ENCODE measurements at regions not wholly inside any gene's neighbourhood (a gene's known extent, or its start where the extent isn't known, plus 50 kb on each side); places are given as distances from the start of the nearest gene placed in this dataset.

DNA sequence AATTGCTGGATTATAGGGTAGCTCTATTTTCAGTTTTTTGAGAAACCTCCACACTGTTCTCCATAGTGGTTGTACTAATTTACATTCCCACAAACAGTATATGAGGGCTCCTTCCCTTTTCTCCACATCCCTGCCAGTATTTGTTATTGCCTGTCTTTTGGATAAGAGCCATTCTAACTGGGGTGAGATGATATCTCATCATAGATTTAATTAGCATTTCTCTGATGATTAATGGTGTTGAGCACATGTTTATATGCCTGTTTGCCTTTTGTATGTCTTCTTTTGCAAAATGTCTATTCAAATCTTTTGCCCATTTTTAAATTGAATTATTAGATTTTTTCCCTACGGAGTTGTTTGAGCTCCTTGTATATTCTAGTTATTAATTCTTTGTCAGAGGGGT, 385.3 kb downstream of the CCER1 start:
- TF ChIP-seq GATA3 (IDR thresholded peaks at IDR 0.05; ENCODE audit: low read depth, low read length) (peak; percentile 72), GATA2 (IDR thresholded peaks at IDR 0.05; ENCODE audit: low read depth, low read length) (peak; percentile 37; the same call in 1 of the 2 replicates)

All from SH-SY5Y (cell line).